IMR-90 (cell line): ENCODE measurements at regions not wholly inside any gene's neighbourhood (a gene's known extent, or its start where the extent isn't known, plus 50 kb on each side); places are given as distances from the start of the nearest gene placed in this dataset.

Experiments
- ATAC-seq: fragments of 200-7000 bp; cut with Tn5 transposase; 2 replicates; pipeline ENCODE4 v1.9.1; 2020; ENCODE audit warnings: low read depth, mild to moderate bottlenecking, moderate library complexity
- BruUV-seq: library from RNA; stranded (reverse); fragments of 400-500 nt; replicated peaks from 2 replicates; lab custom pipeline; 2021; lab: Mats Ljungman, UMichigan
- CTCF ChIA-PET: fragments of 300-600 bp; formaldehyde crosslinking; extraction: SDS; loops from one replicate; lab custom pipeline; 2021; ENCODE audit warnings: antibody characterized with exemption; lab: Yijun Ruan, JAX
- POLR2A ChIA-PET: fragments of 300-600 bp; sonication (Branson Sonifier 250); formaldehyde crosslinking; loops from one replicate; lab custom pipeline; 2022; ENCODE audit warnings: antibody characterized with exemption; ENCODE audit not compliant: unreplicated experiment; lab: Charles Lee
- DNase-seq: peaks from one replicate; pipeline ENCODE4 v3.0.0; 2013
- H2AFZ ChIP-seq: replicated peaks from 2 replicates; pipeline ENCODE3; 2013; ENCODE audit warnings: low read length, mild to moderate bottlenecking; ENCODE audit not compliant: poor library complexity
- H2AK5ac ChIP-seq: 2 replicates; pipeline ENCODE4 v1.6.1; 2013; ENCODE audit warnings: low read depth, low read length, inconsistent platforms
- H2AK9ac ChIP-seq: replicated peaks from 2 replicates; pipeline ENCODE3; 2013; ENCODE audit warnings: mild to moderate bottlenecking, low read depth, low read length, moderate library complexity; ENCODE audit not compliant: poor library complexity
- H2BK120ac ChIP-seq: 2 replicates; pipeline ENCODE4 v1.6.1; 2013; ENCODE audit warnings: low read depth, low read length, inconsistent platforms
- H2BK15ac ChIP-seq: 3 replicates; pipeline ENCODE4 v1.6.1; 2013; ENCODE audit warnings: low read depth, low read length, inconsistent platforms
- H2BK20ac ChIP-seq: 2 replicates; pipeline ENCODE4 v1.6.1; 2013; ENCODE audit warnings: low read depth, mild to moderate bottlenecking, inconsistent platforms, low read length, moderate library complexity
- H2BK5ac ChIP-seq: 2 replicates; pipeline ENCODE4 v1.6.1; 2013; ENCODE audit warnings: mild to moderate bottlenecking, low read depth, low read length, inconsistent platforms; ENCODE audit not compliant: poor library complexity, severe bottlenecking
- H3K14ac ChIP-seq: replicated peaks from 2 replicates; pipeline ENCODE4 v1.6.1; 2013; ENCODE audit warnings: low read depth, low read length, inconsistent platforms
- H3K18ac ChIP-seq: 2 replicates; pipeline ENCODE4 v1.6.1; 2013; ENCODE audit warnings: low read depth, low read length, control low read depth
- H3K23ac ChIP-seq: 2 replicates; pipeline ENCODE4 v1.6.1; 2013; ENCODE audit warnings: low read depth, low read length, inconsistent platforms
- H3K27ac ChIP-seq: 2 replicates; pipeline ENCODE4 v1.5.1; 2013; ENCODE audit warnings: mild to moderate bottlenecking, control low read depth, low read length; ENCODE audit not compliant: insufficient read depth
- H3K27me3 ChIP-seq: 2 replicates; pipeline ENCODE4 v1.6.1; 2013; ENCODE audit warnings: low read length; ENCODE audit not compliant: control insufficient read depth, insufficient read depth
- H3K36me3 ChIP-seq: 2 replicates; pipeline ENCODE4 v1.6.1; 2013; ENCODE audit warnings: low read length, mixed read lengths; ENCODE audit not compliant: control insufficient read depth, insufficient read depth
- H3K4ac ChIP-seq: 2 replicates; pipeline ENCODE4 v1.6.1; 2013; ENCODE audit warnings: low read depth, low read length, inconsistent platforms
- H3K4me1 ChIP-seq: 2 replicates; pipeline ENCODE4 v1.6.1; 2013; ENCODE audit warnings: low read length, mixed read lengths; ENCODE audit not compliant: control insufficient read depth, insufficient read depth
- H3K4me2 ChIP-seq: 2 replicates; pipeline ENCODE4 v1.6.1; 2013; ENCODE audit warnings: low read depth, mild to moderate bottlenecking, control low read depth, low read length, moderate library complexity
- H3K4me3 ChIP-seq: 2 replicates; pipeline ENCODE4 v1.5.1; 2013; ENCODE audit warnings: low read depth, mild to moderate bottlenecking, control low read depth, low read length, moderate library complexity; ENCODE audit not compliant: insufficient read depth
- H3K56ac ChIP-seq: 2 replicates; pipeline ENCODE4 v1.6.1; 2013; ENCODE audit warnings: low read length, inconsistent platforms; ENCODE audit not compliant: insufficient read depth; ENCODE audit errors: extremely low read depth
- H3K79me1 ChIP-seq, 2 experiments: 2 replicates each; pipeline ENCODE4 v1.6.1; 2013; ENCODE audit warnings: low read length in 2 of 2, inconsistent platforms in 1 of 2, low read depth in 1 of 2
- H3K9ac ChIP-seq: 2 replicates; pipeline ENCODE4 v1.6.1; 2013; ENCODE audit warnings: low read depth, low read length, control low read depth
- H3K9me1 ChIP-seq: 2 replicates; pipeline ENCODE4 v1.6.1; 2013; ENCODE audit warnings: low read length, inconsistent platforms; ENCODE audit not compliant: insufficient read depth
- H3K9me3 ChIP-seq: 2 replicates; pipeline ENCODE4 v1.6.1; 2013; ENCODE audit warnings: low read length; ENCODE audit not compliant: control insufficient read depth, insufficient read depth
- H4K20me1 ChIP-seq: 2 replicates; pipeline ENCODE4 v1.6.1; 2013; ENCODE audit warnings: low read length, inconsistent platforms; ENCODE audit not compliant: insufficient read depth
- H4K5ac ChIP-seq: 2 replicates; pipeline ENCODE4 v1.6.1; 2013; ENCODE audit warnings: mild to moderate bottlenecking, low read depth, low read length, control low read depth
- H4K8ac ChIP-seq, 2 experiments: 2 replicates each; pipeline ENCODE4 v1.6.1; 2013; ENCODE audit warnings: low read depth in 2 of 2, low read length in 2 of 2, control low read depth in 1 of 2, inconsistent platforms in 1 of 2
- H4K91ac ChIP-seq: 2 replicates; pipeline ENCODE4 v1.6.1; 2013; ENCODE audit warnings: low read depth, low read length, inconsistent platforms; ENCODE audit not compliant: insufficient read depth
- BHLHE40 ChIP-seq: fragments of 150-350 bp; IDR thresholded peaks from 2 replicates; pipeline ENCODE4 v1.6.1; 2016; ENCODE audit warnings: mild to moderate bottlenecking, low read depth, low read length
- CEBPB ChIP-seq: IDR thresholded peaks from 2 replicates; pipeline ENCODE4 v1.6.1; 2012; ENCODE audit warnings: low read depth, low read length, improper control_type of control experiment
- CHD1 ChIP-seq: IDR thresholded peaks from 2 replicates; pipeline ENCODE4 v1.6.1; 2012; ENCODE audit warnings: low read depth, low read length, improper control_type of control experiment
- CTCF ChIP-seq: conservative IDR thresholded peaks from 2 replicates; pipeline ENCODE4 v1.5.1; 2012; ENCODE audit warnings: mild to moderate bottlenecking, low read depth, low read length, improper control_type of control experiment
- ELK1 ChIP-seq: fragments of 150-350 bp; IDR thresholded peaks from 2 replicates; pipeline ENCODE4 v1.6.1; 2016; ENCODE audit warnings: low read depth, mild to moderate bottlenecking, low read length, moderate library complexity, borderline replicate concordance
- FOS ChIP-seq: fragments of 150-350 bp; IDR thresholded peaks from 2 replicates; pipeline ENCODE4 v1.6.1; 2016; ENCODE audit warnings: low read depth, low read length
- MAFK ChIP-seq: IDR thresholded peaks from 2 replicates; pipeline ENCODE4 v1.6.1; 2012; ENCODE audit warnings: low read depth, low read length, improper control_type of control experiment
- MAZ ChIP-seq: IDR thresholded peaks from 2 replicates; pipeline ENCODE4 v1.6.1; 2012; ENCODE audit warnings: low read depth, mild to moderate bottlenecking, low read length, improper control_type of control experiment, moderate library complexity, borderline replicate concordance
- MXI1 ChIP-seq: IDR thresholded peaks from 2 replicates; pipeline ENCODE4 v1.6.1; 2012; ENCODE audit warnings: low read depth, mild to moderate bottlenecking, low read length, moderate library complexity, borderline replicate concordance
- RAD21 ChIP-seq: IDR thresholded peaks from 2 replicates; pipeline ENCODE4 v1.6.1; 2012; ENCODE audit warnings: low read length, improper control_type of control experiment
- RCOR1 ChIP-seq: IDR thresholded peaks from 2 replicates; pipeline ENCODE4 v1.6.1; 2012; ENCODE audit warnings: mild to moderate bottlenecking, low read length, improper control_type of control experiment; ENCODE audit not compliant: insufficient replicate concordance
- RFX5 ChIP-seq: IDR thresholded peaks from 2 replicates; pipeline ENCODE4 v1.8.0; 2012; ENCODE audit warnings: low read depth, mild to moderate bottlenecking, low read length, moderate library complexity
- SMC3 ChIP-seq: fragments of 150-350 bp; IDR thresholded peaks from 2 replicates; pipeline ENCODE4 v1.6.1; 2016; ENCODE audit warnings: low read depth, mild to moderate bottlenecking, antibody characterized with exemption, low read length, moderate library complexity
- USF2 ChIP-seq: fragments of 150-350 bp; IDR thresholded peaks from 2 replicates; pipeline ENCODE4 v1.6.1; 2017; ENCODE audit warnings: mild to moderate bottlenecking, antibody characterized with exemption, low read length, low read depth
- WGBS, 2 experiments: methylation state at CpG; one replicate each; pipeline versions ENCODE4 v1.1.5 to v1.1.7; 2013; ENCODE audit warnings: missing lambda C conversion rate in 2 of 2; ENCODE audit not compliant: insufficient read length in 1 of 2; ENCODE audit errors: extremely low coverage in 2 of 2; 5-methylcytosine and 5-hydroxymethylcytosine counted together
- dilution Hi-C: fragments of 300-500 bp; cut with HindIII; formaldehyde crosslinking; loops from one replicate; pipeline ENCODE4 v1.14.3; 2018; ENCODE audit warnings: low sequenced_read_pairs; ENCODE audit not compliant: unreplicated experiment
- in situ Hi-C: fragments of 300-500 bp; cut with MboI; formaldehyde crosslinking; loops from 3 replicates; pipeline ENCODE4 v1.14.3; 2019; ENCODE audit warnings: low sequenced_read_pairs, inconsistent platforms, mixed read lengths
- intact Hi-C: fragments of 100-400 bp; cut with micrococcal nuclease; formaldehyde crosslinking; loops from 2 replicates; pipeline ENCODE4 v1.10.0; 2022

GRCh38 chr6:55101157-55101556, 73.2 kb upstream of the HCRTR2 start:
- Histone ChIP-seq H3K9me3 (no peaks in the 10 kb centered on the region), H3K4me2 (no peak overlapping the region), H3K18ac (no peak overlapping the region), H3K4ac (no peak overlapping the region), H2AK9ac (no peak overlapping the region), H4K20me1 (no peaks in the 10 kb centered on the region), H3K27ac (no peak overlapping the region), H2BK5ac (no peak overlapping the region), H3K27me3 (peaks cover 1% of the 10 kb centered on the region; the same call in 1 of the 2 replicates), H3K4me3 (no peak overlapping the region), H3K4me1 (no peaks in the 10 kb centered on the region), H4K91ac (no peak overlapping the region), H3K9me1 (no peaks in the 10 kb centered on the region), H3K36me3 (no peaks in the 10 kb centered on the region), H3K9ac (no peak overlapping the region), H2BK20ac (no peak overlapping the region), H3K14ac (no peak overlapping the region), H2BK15ac (no peak overlapping the region), H2BK120ac (no peak overlapping the region), H3K23ac (no peak overlapping the region), H3K79me1 (no peaks in the 10 kb centered on the region), H2AFZ (no peak overlapping the region), H2AK5ac (no peak overlapping the region), H3K56ac (no peak overlapping the region), H4K5ac (no peak overlapping the region), H4K8ac (no peak overlapping the region)
- in situ Hi-C loops, result no loop called here
- TF ChIP-seq MAFK, result no peak
- TF ChIP-seq CTCF, result no peak
- TF ChIP-seq MAZ, result no peak
- TF ChIP-seq FOS, result no peak
- TF ChIP-seq MXI1, result no peak
- TF ChIP-seq ELK1, result no peak
- TF ChIP-seq USF2, result no peak
- no peak for TF ChIP-seq RAD21
- TF ChIP-seq RCOR1, result no peak
- TF ChIP-seq CEBPB, result no peak
- TF ChIP-seq SMC3, result no peak
- TF ChIP-seq CHD1, result no peak
- no peak for TF ChIP-seq BHLHE40
- no peak for TF ChIP-seq RFX5
- dilution Hi-C loops, result no loop called here
- ChIA-PET POLR2A (no interaction called here), CTCF (interaction anchor here (0.8 kb wide), 1 partner anchor 167 kb away, joined by 4 read pairs; no protein-coding TSS in a partner anchor)
- no peak for DNase-seq
- intact Hi-C loops, result no loop called here
- no peak for ATAC-seq
- no CpG with 5 or more reads among the region's 2 CpGs for WGBS, 2 experiments
- BruUV-seq, result no TSS peak
